ENCODE measurements at regions not wholly inside any gene's neighbourhood (a gene's known extent, or its start where the extent isn't known, plus 50 kb on each side); places are given as distances from the start of the nearest gene placed in this dataset.

DNA sequence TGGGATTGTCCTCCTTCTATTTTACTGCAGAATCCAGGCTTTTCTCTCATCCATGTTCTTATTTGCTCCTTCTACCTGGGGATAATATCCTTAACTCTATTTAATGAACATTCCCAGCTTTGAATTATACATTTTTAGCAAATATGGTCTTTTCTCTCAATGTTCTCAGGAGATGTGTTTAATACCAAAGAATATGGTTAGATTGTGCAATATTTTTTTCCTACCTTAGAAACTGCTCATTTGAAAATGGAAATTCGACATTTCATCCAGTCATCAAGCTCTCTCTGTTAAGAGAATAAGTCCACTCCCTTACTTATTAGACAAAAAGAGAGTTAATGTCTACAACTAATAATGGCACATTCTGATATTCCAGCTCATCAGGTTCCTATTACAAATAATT is 160.4 kb upstream of the GULP1 start:
- ChIA-PET POLR2A (no interaction called here), CTCF (no interaction called here)
- H3K9me3 Mint-ChIP-seq: no peaks in the 10 kb centered on the region
- intact Hi-C loops (cut with micrococcal nuclease): no loop called here
- no peaks in the 10 kb centered on the region for H3K27me3 Mint-ChIP-seq
- no peak overlapping the region for H3K27ac Mint-ChIP-seq
- ATAC-seq (ENCODE audit: low read depth) (no peak), DNase-seq (no peak)
- H3K4me1 Mint-ChIP-seq: no peaks in the 10 kb centered on the region
- TF ChIP-seq, protein P1, sequence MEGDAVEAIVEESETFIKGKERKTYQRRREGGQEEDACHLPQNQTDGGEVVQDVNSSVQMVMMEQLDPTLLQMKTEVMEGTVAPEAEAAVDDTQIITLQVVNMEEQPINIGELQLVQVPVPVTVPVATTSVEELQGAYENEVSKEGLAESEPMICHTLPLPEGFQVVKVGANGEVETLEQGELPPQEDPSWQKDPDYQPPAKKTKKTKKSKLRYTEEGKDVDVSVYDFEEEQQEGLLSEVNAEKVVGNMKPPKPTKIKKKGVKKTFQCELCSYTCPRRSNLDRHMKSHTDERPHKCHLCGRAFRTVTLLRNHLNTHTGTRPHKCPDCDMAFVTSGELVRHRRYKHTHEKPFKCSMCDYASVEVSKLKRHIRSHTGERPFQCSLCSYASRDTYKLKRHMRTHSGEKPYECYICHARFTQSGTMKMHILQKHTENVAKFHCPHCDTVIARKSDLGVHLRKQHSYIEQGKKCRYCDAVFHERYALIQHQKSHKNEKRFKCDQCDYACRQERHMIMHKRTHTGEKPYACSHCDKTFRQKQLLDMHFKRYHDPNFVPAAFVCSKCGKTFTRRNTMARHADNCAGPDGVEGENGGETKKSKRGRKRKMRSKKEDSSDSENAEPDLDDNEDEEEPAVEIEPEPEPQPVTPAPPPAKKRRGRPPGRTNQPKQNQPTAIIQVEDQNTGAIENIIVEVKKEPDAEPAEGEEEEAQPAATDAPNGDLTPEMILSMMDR (IDR thresholded peaks at IDR 0.05): no peak
- H3K36me3 Mint-ChIP-seq (ENCODE audit: low read depth): no peaks in the 10 kb centered on the region
- no peak overlapping the region for H3K4me3 Mint-ChIP-seq

DNA sequence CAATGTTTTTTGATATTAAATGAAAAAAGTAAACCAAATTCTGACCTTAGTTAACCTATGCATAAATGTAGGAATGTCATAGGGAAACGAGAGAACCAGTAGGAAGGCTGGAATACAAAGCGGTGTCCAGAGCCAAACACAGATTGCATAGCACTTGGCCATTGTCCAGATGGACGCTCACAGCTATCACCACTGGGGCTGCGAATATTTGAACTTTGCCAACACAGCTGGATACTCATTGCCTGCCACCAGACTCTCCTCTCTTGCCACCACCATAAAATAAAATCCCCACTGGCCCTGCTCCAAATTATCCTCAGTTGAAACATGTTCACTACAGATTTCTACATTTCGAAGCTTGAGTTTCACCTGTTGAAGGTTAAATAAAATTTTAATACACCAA is 159.3 kb upstream of the GULP1 start:
- ChIA-PET CTCF (no interaction called here), POLR2A (no interaction called here)
- TF ChIP-seq, protein P1 (IDR thresholded peaks at IDR 0.05): no peak
- intact Hi-C loops (cut with micrococcal nuclease): no loop called here
- ATAC-seq (ENCODE audit: low read depth) (no peak), DNase-seq (no peak)
- Mint-ChIP-seq H3K36me3 (ENCODE audit: low read depth) (no peaks in the 10 kb centered on the region), H3K27me3 (no peaks in the 10 kb centered on the region), H3K9me3 (no peaks in the 10 kb centered on the region), H3K27ac (no peak overlapping the region), H3K4me1 (no peaks in the 10 kb centered on the region), H3K4me3 (no peak overlapping the region)

DNA sequence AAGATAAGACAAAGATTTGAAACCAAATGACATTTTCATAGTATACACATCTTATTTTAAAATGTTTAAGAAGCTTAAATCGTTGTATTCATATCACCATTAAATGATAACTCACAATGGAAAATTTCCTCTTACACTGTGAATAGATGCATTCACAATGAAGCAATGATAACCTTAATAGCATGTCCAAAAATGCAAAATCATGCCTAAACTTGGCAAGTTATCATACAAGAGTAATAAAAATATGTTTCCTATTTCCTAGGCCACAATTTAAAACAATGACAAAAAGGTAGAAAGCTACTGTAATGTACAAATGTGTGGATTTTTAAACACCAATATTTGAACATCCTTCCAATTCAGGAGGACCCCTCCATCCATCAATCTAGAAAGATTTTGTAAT is 157.4 kb upstream of the GULP1 start:
- TF ChIP-seq, protein P1 (IDR thresholded peaks at IDR 0.05): no peak
- Mint-ChIP-seq H3K36me3 (ENCODE audit: low read depth) (no peaks in the 10 kb centered on the region), H3K4me1 (no peaks in the 10 kb centered on the region), H3K27me3 (no peaks in the 10 kb centered on the region), H3K4me3 (no peak overlapping the region), H3K9me3 (no peaks in the 10 kb centered on the region), H3K27ac (no peak overlapping the region)
- ChIA-PET CTCF (no interaction called here), POLR2A (no interaction called here)
- no peak for DNase-seq
- intact Hi-C loops (cut with micrococcal nuclease): no loop called here
- no peak for ATAC-seq (ENCODE audit: low read depth)

DNA sequence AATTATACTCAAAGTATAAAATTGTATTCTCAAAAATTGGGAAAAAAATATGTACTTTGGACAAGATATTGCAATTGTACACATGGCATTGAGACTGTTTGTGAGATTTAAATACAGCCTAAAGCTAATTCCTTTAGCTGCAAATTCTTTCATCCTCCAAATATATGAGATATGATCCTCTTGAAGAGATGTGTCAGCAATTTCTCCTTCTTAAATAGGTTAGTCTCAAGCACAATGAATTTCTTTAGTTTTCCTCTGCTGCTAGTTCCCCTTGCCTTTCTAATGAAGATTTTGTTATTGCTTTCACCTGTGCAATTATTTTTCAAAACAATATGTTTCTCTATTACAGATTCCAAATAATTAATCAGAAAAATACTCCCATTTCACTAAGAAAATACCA is 153.4 kb upstream of the GULP1 start:
- H3K9me3 Mint-ChIP-seq: peaks cover 1% of the 10 kb centered on the region
- intact Hi-C loops (cut with micrococcal nuclease): no loop called here
- no peaks in the 10 kb centered on the region for H3K36me3 Mint-ChIP-seq (ENCODE audit: low read depth)
- no peak overlapping the region for H3K27ac Mint-ChIP-seq
- TF ChIP-seq, protein P1 (IDR thresholded peaks at IDR 0.05): no peak
- ATAC-seq (ENCODE audit: low read depth) (no peak), DNase-seq (no peak)
- POLR2A ChIA-PET: no interaction called here
- H3K4me1 Mint-ChIP-seq: no peaks in the 10 kb centered on the region
- no peaks in the 10 kb centered on the region for H3K27me3 Mint-ChIP-seq
- CTCF ChIA-PET: no interaction called here
- no peak overlapping the region for H3K4me3 Mint-ChIP-seq

DNA sequence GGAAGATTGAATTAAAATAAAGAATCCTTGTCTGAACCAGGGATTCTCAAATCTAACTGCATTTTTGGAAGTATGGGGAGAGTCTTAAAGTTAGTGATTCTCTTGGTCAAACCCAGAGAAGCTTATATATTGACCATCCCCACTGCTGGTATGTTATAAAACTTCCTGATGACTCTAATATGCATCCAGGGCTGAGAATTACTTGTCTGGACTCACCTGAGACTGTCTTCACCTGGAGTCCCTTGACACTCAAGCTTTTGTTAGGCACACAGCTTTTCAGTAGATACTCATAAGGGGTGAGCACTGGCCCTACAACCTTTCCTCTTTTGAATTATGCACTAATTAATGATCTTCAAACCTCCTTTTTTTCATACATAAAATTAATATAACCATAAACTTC is 149.6 kb upstream of the GULP1 start:
- Mint-ChIP-seq H3K4me3 (no peak overlapping the region), H3K27ac (no peak overlapping the region), H3K9me3 (peaks cover 2% of the 10 kb centered on the region), H3K27me3 (no peaks in the 10 kb centered on the region), H3K4me1 (no peaks in the 10 kb centered on the region), H3K36me3 (ENCODE audit: low read depth) (no peaks in the 10 kb centered on the region)
- POLR2A ChIA-PET: no interaction called here
- ATAC-seq (ENCODE audit: low read depth): no peak
- TF ChIP-seq, protein P1 (IDR thresholded peaks at IDR 0.05): no peak
- no peak for DNase-seq
- CTCF ChIA-PET: no interaction called here
- intact Hi-C loops (cut with micrococcal nuclease): no loop called here
